Prostate gland (tissue), 2 donors: ENCODE measurements at regions not wholly inside any gene's neighbourhood (a gene's known extent, or its start where the extent isn't known, plus 50 kb on each side); places are given as distances from the start of the nearest gene placed in this dataset.

Experiments used
- POLR2AphosphoS5 ChIP-seq: sonication (generic); formaldehyde crosslinking; IDR thresholded peaks from one replicate; pipeline ENCODE4 v1.6.1; 2017; ENCODE audit warnings: antibody characterized with exemption
- TF ChIP-seq, protein P1 (sequence below), 4 experiments: fragments of 200-600 bp in 2 of 4; fragments of 450-650 bp in 2 of 4; sonication (generic) in 2 of 4; IDR thresholded peaks; 1 replicate in 3 of 4; 2 replicates in 1 of 4; pipeline ENCODE4 v1.5.1; 2016 to 2019; ENCODE audit warnings: antibody characterized with exemption in 4 of 4, mild to moderate bottlenecking in 2 of 4, moderate library complexity in 2 of 4

- TF ChIP-seq, protein P1, sequence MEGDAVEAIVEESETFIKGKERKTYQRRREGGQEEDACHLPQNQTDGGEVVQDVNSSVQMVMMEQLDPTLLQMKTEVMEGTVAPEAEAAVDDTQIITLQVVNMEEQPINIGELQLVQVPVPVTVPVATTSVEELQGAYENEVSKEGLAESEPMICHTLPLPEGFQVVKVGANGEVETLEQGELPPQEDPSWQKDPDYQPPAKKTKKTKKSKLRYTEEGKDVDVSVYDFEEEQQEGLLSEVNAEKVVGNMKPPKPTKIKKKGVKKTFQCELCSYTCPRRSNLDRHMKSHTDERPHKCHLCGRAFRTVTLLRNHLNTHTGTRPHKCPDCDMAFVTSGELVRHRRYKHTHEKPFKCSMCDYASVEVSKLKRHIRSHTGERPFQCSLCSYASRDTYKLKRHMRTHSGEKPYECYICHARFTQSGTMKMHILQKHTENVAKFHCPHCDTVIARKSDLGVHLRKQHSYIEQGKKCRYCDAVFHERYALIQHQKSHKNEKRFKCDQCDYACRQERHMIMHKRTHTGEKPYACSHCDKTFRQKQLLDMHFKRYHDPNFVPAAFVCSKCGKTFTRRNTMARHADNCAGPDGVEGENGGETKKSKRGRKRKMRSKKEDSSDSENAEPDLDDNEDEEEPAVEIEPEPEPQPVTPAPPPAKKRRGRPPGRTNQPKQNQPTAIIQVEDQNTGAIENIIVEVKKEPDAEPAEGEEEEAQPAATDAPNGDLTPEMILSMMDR (IDR thresholded peaks at IDR 0.05) = no peak
- TF ChIP-seq POLR2AphosphoS5 = no peak
These were observed 170.7 kb downstream of the CTTN start for GRCh38 chr11:70568814-70569617.
